Transverse colon (tissue), 3 donors: ENCODE measurements at regions not wholly inside any gene's neighbourhood (a gene's known extent, or its start where the extent isn't known, plus 50 kb on each side); places are given as distances from the start of the nearest gene placed in this dataset.

Experiments used
- CTCF ChIP-seq, 5 experiments: fragments of 200-600 bp in 3 of 5; fragments of 450-650 bp in 2 of 5; sonication (generic) in 3 of 5; IDR thresholded peaks; 1 replicate in 2 of 5; 2 replicates in 3 of 5; pipeline ENCODE4 v1.5.1; 2016 to 2017; ENCODE audit warnings: antibody characterized with exemption in 5 of 5, inconsistent platforms in 3 of 5, mild to moderate bottlenecking in 2 of 5, moderate library complexity in 1 of 5
- EP300 ChIP-seq: sonication (generic); formaldehyde crosslinking; IDR thresholded peaks from one replicate; pipeline ENCODE4 v1.6.1; 2017; ENCODE audit warnings: antibody characterized with exemption, low read depth

DNA sequence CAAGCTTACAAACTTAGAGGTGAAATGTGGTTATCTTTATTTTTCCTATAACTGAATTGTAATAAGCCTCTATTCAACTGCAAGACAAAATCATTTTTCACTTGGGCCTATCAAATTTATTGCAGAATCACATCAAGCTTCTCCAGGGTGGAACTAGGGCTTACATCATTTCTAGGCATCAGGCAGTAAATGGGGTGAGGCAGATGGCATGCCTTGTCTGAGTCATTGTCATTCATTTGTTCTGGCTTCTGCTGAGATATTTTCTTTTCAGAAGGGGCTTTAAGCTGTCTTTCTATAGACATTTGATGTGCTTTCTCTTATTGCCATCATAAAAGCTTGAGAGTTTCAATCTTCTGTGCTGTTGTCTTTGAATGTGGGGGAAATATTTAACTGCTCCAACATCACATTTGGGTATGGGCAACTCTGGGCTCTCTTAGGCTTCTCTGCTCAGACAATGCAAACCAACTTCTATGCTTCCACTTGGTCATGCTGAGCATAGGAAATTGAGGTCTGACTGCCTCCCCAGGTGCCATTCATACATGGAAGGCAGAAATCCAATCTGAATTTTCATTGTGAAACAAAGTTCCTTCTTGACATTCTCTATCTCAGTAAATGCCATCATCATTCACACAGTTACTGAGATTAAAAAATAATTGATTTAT, 225.8 kb upstream of the GIMD1 start:
- TF ChIP-seq CTCF (IDR thresholded peaks at IDR 0.05) (no peak), EP300 (no peak)
